H1 (cell line): ENCODE measurements at regions not wholly inside any gene's neighbourhood (a gene's known extent, or its start where the extent isn't known, plus 50 kb on each side); places are given as distances from the start of the nearest gene placed in this dataset.

ENCODE experiments used
- ZNF274 ChIP-seq: IDR thresholded peaks from 2 replicates; pipeline ENCODE4 v1.7.0; 2012; ENCODE audit warnings: low read length, borderline replicate concordance; ENCODE audit errors: extremely low read depth

- TF ChIP-seq ZNF274: no peak
These were observed 167.8 kb downstream of the IRF8 start (continued) for GRCh38 chr16:86066811-86067210.
